GM23338 (cell line): ENCODE measurements at regions not wholly inside any gene's neighbourhood (a gene's known extent, or its start where the extent isn't known, plus 50 kb on each side); places are given as distances from the start of the nearest gene placed in this dataset.

Experiments
- ATAC-seq: fragments of 200-7000 bp; cut with Tn5 transposase; 3 replicates; pipeline ENCODE4 v1.9.1; 2020
- DNase-seq: peaks from one replicate; pipeline ENCODE4 v3.0.0-alpha.2; 2015; ENCODE audit warnings: low spot score
- H2AFZ ChIP-seq: fragments of 200-600 bp; sonication (generic); 2 replicates; pipeline ENCODE4 v1.8.0; 2016; ENCODE audit warnings: antibody characterized with exemption, mild to moderate bottlenecking, moderate library complexity
- H3F3A ChIP-seq: fragments of 200-600 bp; sonication (generic); replicated peaks from 2 replicates; pipeline ENCODE4 v1.8.0; 2017; ENCODE audit warnings: antibody characterized with exemption, mixed run types, low read depth
- H3K27ac ChIP-seq: fragments of 200-600 bp; sonication (generic); 2 replicates; pipeline ENCODE4 v1.6.1; 2016; ENCODE audit warnings: low read depth
- H3K27me3 ChIP-seq: fragments of 200-600 bp; sonication (generic); 2 replicates; pipeline ENCODE4 v1.8.0; 2016; ENCODE audit warnings: mild to moderate bottlenecking, mixed run types, moderate library complexity; ENCODE audit not compliant: insufficient read depth
- H3K36me3 ChIP-seq: fragments of 200-600 bp; sonication (generic); 2 replicates; pipeline ENCODE4 v1.8.0; 2016; ENCODE audit warnings: mild to moderate bottlenecking; ENCODE audit not compliant: insufficient read depth
- H3K4me1 ChIP-seq: fragments of 200-600 bp; sonication (generic); 2 replicates; pipeline ENCODE4 v1.8.0; 2016; ENCODE audit warnings: mild to moderate bottlenecking, moderate library complexity; ENCODE audit not compliant: insufficient read depth
- H3K4me2 ChIP-seq: fragments of 200-600 bp; sonication (generic); 2 replicates; pipeline ENCODE4 v1.7.1; 2017; ENCODE audit warnings: mixed run types
- H3K4me3 ChIP-seq: fragments of 200-600 bp; sonication (generic); 2 replicates; pipeline ENCODE4 v1.6.1; 2016; ENCODE audit warnings: mixed run types
- H3K79me2 ChIP-seq: fragments of 200-600 bp; sonication (generic); replicated peaks from 2 replicates; pipeline ENCODE4 v1.8.0; 2017; ENCODE audit warnings: mild to moderate bottlenecking; ENCODE audit not compliant: insufficient read depth
- H3K9me2 ChIP-seq: fragments of 200-600 bp; sonication (generic); 2 replicates; pipeline ENCODE4 v1.8.0; 2017; ENCODE audit not compliant: insufficient read depth
- H4K20me1 ChIP-seq: fragments of 200-600 bp; sonication (generic); replicated peaks from 2 replicates; pipeline ENCODE4 v1.8.0; 2017; ENCODE audit warnings: mild to moderate bottlenecking; ENCODE audit not compliant: insufficient read depth
- H3K27ac Mint-ChIP-seq: 2 replicates; pipeline ENCODE4 v1.8.0; 2020; ENCODE audit warnings: inconsistent platforms, mild to moderate bottlenecking, moderate library complexity, mixed read lengths
- H3K27me3 Mint-ChIP-seq: 3 replicates; pipeline ENCODE4 v1.8.0; 2022; ENCODE audit warnings: low read depth, mild to moderate bottlenecking, moderate library complexity, mixed read lengths, inconsistent platforms; ENCODE audit not compliant: insufficient read depth, poor library complexity
- H3K36me3 Mint-ChIP-seq: 3 replicates; pipeline ENCODE4 v1.8.0; 2021; ENCODE audit warnings: low read depth, mild to moderate bottlenecking, inconsistent platforms, moderate library complexity, mixed read lengths
- H3K4me1 Mint-ChIP-seq: 3 replicates; pipeline ENCODE4 v1.8.0; 2020; ENCODE audit warnings: mild to moderate bottlenecking, inconsistent platforms, mixed read lengths
- H3K4me3 Mint-ChIP-seq: 3 replicates; pipeline ENCODE4 v1.8.0; 2021; ENCODE audit warnings: moderate library complexity, mild to moderate bottlenecking, inconsistent platforms, mixed read lengths
- H3K9me3 Mint-ChIP-seq: 3 replicates; pipeline ENCODE4 v1.8.0; 2020; ENCODE audit warnings: moderate library complexity, mild to moderate bottlenecking, inconsistent platforms, mixed read lengths
- CREB1 ChIP-seq: fragments of 250-450 bp; sonication (Bioruptor Pico); IDR thresholded peaks from 2 replicates; pipeline ENCODE4 v1.5.0; 2020; ENCODE audit warnings: low read depth, mild to moderate bottlenecking, moderate library complexity
- EZH2 ChIP-seq: fragments of 200-600 bp; sonication (generic); IDR thresholded peaks from one replicate; pipeline ENCODE4 v1.8.0; 2017; ENCODE audit warnings: antibody characterized with exemption, mild to moderate bottlenecking, low read depth; ENCODE audit not compliant: unreplicated experiment
- POLR2AphosphoS5 ChIP-seq: IDR thresholded peaks from 2 replicates; pipeline ENCODE4 v1.6.1; 2016; ENCODE audit warnings: antibody characterized with exemption, low read depth
- STAT1 ChIP-seq: IDR thresholded peaks from one replicate; pipeline ENCODE4 v1.6.1; 2016; ENCODE audit warnings: antibody characterized with exemption; ENCODE audit not compliant: unreplicated experiment
- ZNF114 ChIP-seq: fragments of 250-450 bp; sonication (Bioruptor Pico); IDR thresholded peaks from 2 replicates; pipeline ENCODE4 v1.5.0; 2020; ENCODE audit warnings: mild to moderate bottlenecking, moderate library complexity
- ZNF331 ChIP-seq: fragments of 250-450 bp; sonication (Bioruptor Pico); IDR thresholded peaks from 2 replicates; pipeline ENCODE4 v1.5.0; 2020; ENCODE audit warnings: low read depth, mild to moderate bottlenecking, moderate library complexity
- ZNF462 ChIP-seq: fragments of 250-450 bp; sonication (Bioruptor Pico); IDR thresholded peaks from 2 replicates; pipeline ENCODE4 v1.5.0; 2020; ENCODE audit warnings: mild to moderate bottlenecking, moderate library complexity
- TF ChIP-seq, protein P1 (sequence below), 2 experiments: fragments of 200-600 bp in 1 of 2; sonication (generic) in 1 of 2; conservative IDR thresholded peaks; 2 replicates each; pipeline versions ENCODE4 v1.5.1 to v1.6.1; 2016 to 2017; ENCODE audit warnings: antibody characterized with exemption in 2 of 2, low read depth in 2 of 2, mild to moderate bottlenecking in 2 of 2, moderate library complexity in 1 of 2
- TF ChIP-seq, protein P2 (sequence below): IDR thresholded peaks from 2 replicates; pipeline ENCODE4 v1.6.1; 2016; ENCODE audit warnings: antibody characterized with exemption

GRCh38 chr11:112790286-112790685, 170.9 kb upstream of the NCAM1 start (continued):
- TF ChIP-seq ZNF331 (CRISPR knock-in tag) (no peak), CREB1 (no peak)
- TF ChIP-seq, protein P1, sequence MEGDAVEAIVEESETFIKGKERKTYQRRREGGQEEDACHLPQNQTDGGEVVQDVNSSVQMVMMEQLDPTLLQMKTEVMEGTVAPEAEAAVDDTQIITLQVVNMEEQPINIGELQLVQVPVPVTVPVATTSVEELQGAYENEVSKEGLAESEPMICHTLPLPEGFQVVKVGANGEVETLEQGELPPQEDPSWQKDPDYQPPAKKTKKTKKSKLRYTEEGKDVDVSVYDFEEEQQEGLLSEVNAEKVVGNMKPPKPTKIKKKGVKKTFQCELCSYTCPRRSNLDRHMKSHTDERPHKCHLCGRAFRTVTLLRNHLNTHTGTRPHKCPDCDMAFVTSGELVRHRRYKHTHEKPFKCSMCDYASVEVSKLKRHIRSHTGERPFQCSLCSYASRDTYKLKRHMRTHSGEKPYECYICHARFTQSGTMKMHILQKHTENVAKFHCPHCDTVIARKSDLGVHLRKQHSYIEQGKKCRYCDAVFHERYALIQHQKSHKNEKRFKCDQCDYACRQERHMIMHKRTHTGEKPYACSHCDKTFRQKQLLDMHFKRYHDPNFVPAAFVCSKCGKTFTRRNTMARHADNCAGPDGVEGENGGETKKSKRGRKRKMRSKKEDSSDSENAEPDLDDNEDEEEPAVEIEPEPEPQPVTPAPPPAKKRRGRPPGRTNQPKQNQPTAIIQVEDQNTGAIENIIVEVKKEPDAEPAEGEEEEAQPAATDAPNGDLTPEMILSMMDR (conservative IDR thresholded peaks at IDR 0.05; ENCODE audit: low read depth in 2 of 2): no peak

GRCh38 chr11:112792070-112792469, 169.2 kb upstream of the NCAM1 start:
- H3K36me3 Mint-ChIP-seq: no peaks in the 10 kb centered on the region
- H3K4me1 ChIP-seq: peaks cover 5% of the 10 kb centered on the region; the same call in 1 of the 2 replicates
- H3K27ac ChIP-seq: no peak overlapping the region
- H3K27me3 Mint-ChIP-seq: peaks cover 8% of the 10 kb centered on the region
- H4K20me1 ChIP-seq: no peaks in the 10 kb centered on the region
- H3F3A ChIP-seq: no peaks in the 10 kb centered on the region
- H3K79me2 ChIP-seq: no peaks in the 10 kb centered on the region
- DNase-seq: no peak
- H3K27ac Mint-ChIP-seq: no peak overlapping the region
- no peaks in the 10 kb centered on the region for H3K9me3 Mint-ChIP-seq
- peaks cover 17% of the 10 kb centered on the region for H3K4me1 Mint-ChIP-seq
- H3K4me3 ChIP-seq: no peak overlapping the region
- H3K36me3 ChIP-seq: no peaks in the 10 kb centered on the region
- no peak overlapping the region for H3K4me3 Mint-ChIP-seq
- peaks cover 4% of the 10 kb centered on the region; the same call in 1 of the 2 replicates for H3K9me2 ChIP-seq
- no peaks in the 10 kb centered on the region for H3K27me3 ChIP-seq
- H2AFZ ChIP-seq: no peak overlapping the region
- TF ChIP-seq EZH2: no peak
- no peak for TF ChIP-seq STAT1
- TF ChIP-seq ZNF114 (CRISPR knock-in tag): no peak
- no peak for TF ChIP-seq ZNF462
- TF ChIP-seq, protein P2, sequence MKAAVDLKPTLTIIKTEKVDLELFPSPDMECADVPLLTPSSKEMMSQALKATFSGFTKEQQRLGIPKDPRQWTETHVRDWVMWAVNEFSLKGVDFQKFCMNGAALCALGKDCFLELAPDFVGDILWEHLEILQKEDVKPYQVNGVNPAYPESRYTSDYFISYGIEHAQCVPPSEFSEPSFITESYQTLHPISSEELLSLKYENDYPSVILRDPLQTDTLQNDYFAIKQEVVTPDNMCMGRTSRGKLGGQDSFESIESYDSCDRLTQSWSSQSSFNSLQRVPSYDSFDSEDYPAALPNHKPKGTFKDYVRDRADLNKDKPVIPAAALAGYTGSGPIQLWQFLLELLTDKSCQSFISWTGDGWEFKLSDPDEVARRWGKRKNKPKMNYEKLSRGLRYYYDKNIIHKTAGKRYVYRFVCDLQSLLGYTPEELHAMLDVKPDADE: no peak
- TF ChIP-seq POLR2AphosphoS5: no peak
- ATAC-seq: no peak
- no peak overlapping the region for H3K4me2 ChIP-seq
